T-helper 2 cell treated with Interferon-gamma antibody and Interleukin-4, amounts not matched to agents 100 ng/mL and 5 ng/mL, for 36 hours (primary cell): ENCODE measurements at regions not wholly inside any gene's neighbourhood (a gene's known extent, or its start where the extent isn't known, plus 50 kb on each side); places are given as distances from the start of the nearest gene placed in this dataset.

Experiments
- intact Hi-C: fragments of 100-400 bp; cut with micrococcal nuclease; formaldehyde crosslinking; loops from one replicate; pipeline ENCODE4 v1.15.1; 2023

DNA sequence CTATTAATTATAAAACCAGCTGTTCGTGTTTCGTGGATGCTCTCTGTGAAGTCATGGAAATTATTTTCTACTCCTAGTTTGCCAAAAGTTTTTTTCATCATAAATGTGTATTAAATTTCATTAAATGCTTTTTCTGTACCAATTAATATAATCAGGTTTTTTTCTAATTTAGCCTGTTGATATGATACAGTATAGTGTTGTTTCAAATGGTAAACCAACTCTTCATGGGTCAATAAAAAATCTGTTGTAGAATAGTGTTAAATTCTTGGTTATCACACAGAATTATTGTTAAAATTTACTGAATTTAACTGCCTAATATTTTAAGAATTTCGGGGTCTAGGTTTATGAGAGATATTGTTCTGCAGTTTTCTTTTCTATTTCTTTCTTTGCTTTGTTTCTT, 505.9 kb upstream of the MANEA start:
- intact Hi-C loops = no loop called here

DNA sequence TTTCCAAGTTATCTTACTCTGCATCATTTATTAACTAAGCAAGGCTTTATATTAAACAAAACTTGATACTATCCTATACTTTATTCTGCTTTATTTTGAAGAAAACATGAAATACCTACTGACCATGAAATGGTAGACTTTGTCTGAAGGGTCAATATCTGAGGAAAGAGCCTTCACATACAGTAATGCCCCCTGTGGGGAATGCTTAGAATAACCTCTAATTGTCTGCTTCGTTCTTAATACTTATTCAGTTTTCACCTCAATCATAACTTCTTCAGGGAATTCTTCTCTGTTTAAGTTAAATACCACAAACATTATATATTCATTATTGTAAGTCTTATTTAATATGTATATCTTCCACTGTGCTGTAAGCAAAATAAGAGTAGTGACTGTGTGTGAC, 498.9 kb upstream of the MANEA start:
- intact Hi-C loops = no loop called here

DNA sequence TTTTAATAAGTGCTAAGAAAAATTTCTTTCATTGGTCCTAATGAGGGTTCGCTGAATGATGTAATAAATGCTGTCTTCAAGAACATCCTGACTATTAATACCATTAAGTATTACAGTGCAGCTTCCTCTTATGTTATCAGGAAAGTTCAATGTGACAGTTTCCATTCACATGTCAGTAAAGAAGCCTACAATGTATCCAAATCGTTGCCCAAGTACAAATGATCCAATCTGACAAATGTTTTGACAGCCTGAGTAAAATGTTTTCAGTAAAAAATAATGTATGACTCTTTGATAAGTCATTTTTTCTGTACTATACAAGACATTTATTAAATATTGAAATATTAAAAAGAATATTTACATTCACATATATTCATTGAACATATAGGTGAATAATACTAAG, 496.1 kb upstream of the MANEA start:
- intact Hi-C loops = no loop called here

DNA sequence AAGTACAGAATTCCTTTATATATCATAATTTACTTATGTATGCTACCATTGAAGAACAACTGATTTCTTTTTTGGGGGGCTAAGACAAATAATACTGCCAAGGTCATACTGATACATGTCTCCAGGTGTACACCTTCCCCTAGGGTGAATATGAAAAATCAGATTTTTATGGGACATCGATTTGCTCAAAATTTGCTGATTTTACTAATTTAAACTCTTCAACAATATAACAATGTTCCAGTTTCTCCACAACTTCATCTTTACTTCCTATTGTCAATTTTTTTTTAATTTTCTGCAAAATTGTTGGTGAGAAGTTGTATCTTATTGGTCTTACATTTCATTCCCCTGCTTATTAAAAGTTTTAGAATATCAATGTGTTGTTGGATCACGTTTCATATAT, 495.4 kb upstream of the MANEA start:
- intact Hi-C loops = no loop called here

DNA sequence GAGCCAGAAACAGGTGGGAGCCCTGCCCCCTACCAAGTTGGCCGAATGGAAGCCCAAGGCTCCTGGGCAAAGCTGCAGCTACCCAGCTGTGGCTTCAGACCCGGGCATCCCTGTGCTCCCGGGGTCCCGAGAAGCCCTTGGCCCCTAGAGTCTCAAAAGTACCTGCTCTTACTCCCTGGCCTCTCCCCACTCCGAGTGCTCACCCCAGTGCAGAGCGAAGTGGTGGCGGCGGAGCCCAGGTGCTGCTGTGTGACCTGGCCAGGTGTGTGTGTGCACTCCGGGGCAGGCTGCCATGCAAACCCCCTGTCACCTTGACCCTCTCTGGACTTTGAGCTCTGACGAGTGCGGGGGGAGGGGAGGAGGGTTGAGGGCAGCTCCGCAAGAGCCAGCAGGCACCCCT, 493.8 kb upstream of the MANEA start:
- intact Hi-C loops = no loop called here

DNA sequence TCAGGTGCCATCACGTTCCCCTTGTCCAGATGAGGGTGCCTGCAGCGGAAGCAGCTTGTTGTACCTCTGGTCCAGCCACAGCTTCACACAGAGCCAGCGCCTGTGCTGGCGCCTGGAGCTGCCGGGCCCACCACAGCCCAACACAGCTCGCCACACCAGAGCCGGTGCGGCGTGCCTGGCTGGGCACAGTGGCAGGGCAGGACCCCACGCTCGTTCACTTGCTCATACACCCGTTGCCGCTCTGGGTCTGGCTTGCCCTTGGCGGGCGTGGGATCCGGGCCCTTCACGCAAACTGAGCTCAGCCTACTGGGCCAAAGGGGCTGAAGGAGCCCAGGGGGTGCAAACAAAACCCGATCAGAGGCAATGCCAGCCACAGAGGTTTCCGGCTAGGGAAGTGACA, 492.5 kb upstream of the MANEA start:
- intact Hi-C loops = no loop called here

DNA sequence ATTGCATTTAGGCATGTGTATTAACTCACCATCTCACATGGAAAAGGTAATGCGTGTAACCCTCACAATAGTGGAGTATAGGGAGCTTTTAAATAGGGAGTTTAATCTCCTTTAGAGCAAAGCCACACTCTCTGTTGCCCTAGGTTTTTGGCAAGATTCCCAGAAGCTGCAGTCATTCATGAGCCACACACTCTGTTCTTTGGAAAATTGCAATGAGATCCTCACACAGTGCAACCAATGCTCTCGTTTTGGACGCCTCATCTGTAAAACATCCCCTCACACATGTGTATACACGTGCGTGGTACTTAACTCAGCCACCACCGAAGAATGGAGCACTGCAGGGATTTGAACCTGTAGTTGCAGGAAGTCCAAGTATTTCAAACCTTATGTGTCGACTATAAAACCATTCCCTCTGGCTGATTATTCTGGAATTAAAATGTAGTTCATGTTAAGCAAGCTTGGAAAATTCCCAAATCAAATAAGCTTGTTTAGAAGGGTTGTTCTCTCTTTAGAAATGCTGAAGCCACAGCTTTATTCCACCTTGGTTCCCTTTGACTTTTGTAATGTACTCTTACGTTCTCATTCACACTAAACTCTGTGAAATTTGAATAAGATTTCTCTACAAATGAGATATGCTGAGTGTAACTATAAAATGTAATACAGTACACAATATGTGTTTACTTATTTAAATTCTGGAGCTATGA, 489.8 kb upstream of the MANEA start:
- intact Hi-C loops = no loop called here

DNA sequence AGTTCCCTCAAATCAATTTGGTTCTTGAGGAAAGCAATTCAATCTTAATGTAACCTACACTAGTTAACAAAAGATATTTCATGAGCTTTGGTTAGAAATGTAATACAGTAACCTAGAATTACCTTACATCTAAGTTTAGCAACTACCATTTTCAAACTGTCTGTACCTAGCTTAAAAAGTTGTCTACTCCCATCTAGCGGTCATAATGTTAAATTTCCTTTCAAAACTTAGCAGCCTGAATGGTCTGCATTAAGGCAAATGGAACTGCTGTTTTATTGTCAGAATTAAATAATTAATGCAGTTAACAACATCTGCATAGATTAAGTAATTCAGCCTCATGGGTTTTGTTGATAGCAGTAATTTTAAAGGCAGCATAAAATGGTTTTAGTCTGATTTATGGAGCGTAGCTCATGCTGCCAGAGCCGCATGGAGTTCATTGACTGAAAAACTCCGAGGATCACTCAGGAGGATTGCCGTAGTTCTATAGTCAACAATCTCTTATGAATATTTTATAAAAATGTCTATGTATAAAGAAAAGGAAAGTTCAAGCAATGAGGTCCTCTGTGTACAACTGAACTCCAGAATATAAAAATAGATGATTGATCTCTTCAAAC, 485.4 kb upstream of the MANEA start:
- intact Hi-C loops = no loop called here

DNA sequence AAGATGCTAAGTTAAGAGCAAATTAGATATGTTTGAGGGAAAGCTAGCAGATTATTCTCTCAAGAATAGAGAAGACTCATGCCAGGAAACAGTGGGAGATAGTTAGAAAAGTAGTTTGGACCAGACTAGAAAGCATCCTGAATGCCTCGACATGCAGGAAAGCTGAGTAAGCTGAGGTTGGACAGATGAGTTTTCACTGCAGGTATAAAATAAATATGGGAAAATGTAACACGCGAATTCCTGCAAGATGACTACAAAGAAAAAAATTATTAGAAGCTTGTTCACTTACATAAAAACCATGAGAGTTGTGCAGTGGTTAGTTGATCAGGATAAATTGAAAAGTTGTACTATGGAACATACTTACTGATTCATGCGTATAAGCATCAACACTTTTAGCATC, 484.2 kb upstream of the MANEA start:
- intact Hi-C loops = no loop called here

DNA sequence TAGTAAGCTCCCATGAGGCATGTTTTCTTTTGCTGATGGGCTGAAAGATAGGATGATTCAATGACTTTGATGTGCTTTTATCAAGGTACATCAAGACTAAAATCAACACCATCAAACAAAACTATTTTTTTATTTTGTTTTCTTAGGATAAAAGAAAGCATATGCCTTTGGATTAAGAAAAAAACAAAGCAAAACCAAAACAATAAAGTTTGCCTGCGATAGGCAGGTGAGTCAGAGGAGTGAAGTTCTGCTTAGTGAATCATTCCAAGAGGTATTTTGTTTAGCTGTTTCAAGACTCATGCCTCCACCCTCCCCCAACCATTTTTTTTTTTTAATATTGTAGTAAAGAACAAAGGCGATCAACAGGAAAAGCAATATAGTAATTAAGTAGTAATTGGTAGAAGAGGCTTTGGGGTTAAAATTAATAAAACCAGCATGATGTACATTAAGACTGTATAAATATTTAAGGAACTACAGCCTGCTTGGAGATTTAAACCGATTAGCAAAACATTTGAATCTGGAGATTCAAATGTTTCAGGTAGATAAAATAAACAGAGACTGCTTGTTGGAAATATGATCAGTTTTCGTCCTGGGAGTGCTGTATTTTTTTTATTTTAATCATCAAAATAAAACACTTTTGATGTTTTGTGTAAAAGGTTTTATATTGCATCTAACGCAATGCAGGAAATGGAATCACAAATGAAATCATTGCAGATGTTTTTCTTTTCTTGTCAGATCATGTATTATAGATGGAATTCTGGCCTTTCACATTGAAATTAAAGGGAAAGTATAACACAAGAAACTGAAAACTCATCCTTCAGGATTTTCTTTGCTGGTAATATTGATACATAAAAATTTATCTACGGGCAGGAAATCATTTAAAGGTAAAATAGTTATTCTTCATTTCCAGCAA, 482.3 kb upstream of the MANEA start:
- intact Hi-C loops = loop anchor here (5.0 kb wide), 1 partner anchor 1673 kb away; no protein-coding TSS in a partner anchor

DNA sequence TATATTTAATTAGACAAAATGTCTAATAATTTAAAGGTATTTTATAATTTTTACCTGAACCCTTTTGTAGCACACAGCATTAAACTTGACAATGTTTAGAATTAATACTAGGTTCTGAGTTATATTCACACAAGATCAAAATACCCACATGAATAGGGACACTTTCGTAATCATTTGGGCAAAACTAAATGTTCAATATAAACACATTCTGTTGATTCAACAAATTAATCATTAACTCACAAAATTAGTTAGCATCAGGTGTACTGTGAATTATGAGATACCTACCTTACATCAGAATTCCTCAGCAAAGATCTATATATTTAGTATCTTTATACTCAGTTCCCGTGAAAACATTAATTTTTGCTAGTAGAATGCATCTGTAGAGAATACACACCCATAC, 481.5 kb upstream of the MANEA start:
- intact Hi-C loops = loop anchor here (5.0 kb wide), 1 partner anchor 1674 kb away; no protein-coding TSS in a partner anchor

DNA sequence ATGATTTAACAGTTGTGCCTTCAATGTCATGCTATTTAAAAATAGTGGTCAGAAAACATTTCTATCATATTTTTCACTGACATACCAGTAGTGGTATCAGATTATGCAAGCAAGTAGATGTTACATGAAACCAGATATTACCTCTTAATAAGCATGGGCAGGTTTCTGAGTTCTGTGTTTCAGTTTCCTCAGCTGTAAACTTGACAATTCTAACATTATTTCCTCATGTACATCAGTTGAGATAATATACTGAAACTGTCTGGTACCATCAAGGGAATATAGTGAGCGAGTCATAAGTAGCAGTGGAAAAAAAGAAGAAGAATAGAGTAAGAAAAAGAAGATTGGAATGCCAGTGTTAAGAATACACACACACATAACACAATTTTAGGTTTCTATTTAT, 477.9 kb upstream of the MANEA start:
- intact Hi-C loops = loop anchor here (5.0 kb wide), 1 partner anchor 1677 kb away; no protein-coding TSS in a partner anchor

DNA sequence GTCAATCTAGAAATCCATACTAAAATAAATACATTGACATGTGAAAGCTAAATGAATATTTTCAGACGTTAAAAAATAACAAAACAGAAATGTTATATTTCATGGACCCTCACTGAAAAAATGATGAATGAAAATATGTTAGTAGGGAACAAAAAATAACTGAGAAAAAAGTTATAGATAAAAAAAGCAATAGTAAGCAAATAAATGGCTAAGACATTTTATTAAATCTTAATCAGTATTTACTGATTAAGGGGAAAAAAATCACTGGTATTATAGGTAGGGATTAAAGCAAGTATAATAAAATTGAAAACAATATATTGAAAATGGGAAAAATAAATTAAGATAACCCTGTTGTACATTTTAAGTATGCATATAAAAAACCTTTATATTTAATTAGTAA, 468.1 kb upstream of the MANEA start:
- intact Hi-C loops = no loop called here

DNA sequence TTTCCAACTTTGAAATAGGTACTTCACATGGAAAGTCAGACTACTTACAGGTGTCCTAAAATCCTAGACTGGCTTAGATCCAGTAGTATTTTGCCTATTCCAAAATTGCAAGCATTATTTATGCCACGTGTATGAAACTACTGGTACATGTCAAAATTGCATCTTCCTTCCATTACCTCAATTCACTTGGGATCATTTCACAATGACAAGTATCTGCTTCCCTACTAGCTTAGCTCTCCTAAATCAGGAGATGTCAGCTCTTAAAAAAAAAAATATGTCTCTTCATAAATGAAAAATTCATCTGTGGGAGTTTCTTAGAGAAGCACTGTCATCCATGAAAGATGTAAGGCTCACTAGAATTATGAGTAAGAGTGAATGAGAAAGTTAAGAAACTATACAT, 466.6 kb upstream of the MANEA start:
- intact Hi-C loops = no loop called here

DNA sequence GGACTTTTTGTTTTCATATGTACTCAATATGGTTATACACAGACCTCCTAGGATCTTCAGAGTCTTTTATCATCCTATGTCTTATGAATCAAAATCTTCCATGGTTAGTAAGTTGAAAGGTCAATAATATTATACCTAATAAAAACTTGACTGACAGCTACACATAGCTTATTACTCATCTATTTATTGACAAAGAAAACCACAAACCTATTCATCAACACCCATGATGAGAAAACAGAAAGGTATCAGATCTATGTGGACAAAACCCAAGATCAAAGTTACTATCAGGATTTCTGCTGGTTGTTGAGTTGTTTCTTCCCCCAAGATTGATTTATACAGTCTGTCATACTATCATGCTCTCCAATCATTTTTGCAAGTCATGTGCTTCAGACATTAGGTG, 460.1 kb upstream of the MANEA start:
- intact Hi-C loops = no loop called here

DNA sequence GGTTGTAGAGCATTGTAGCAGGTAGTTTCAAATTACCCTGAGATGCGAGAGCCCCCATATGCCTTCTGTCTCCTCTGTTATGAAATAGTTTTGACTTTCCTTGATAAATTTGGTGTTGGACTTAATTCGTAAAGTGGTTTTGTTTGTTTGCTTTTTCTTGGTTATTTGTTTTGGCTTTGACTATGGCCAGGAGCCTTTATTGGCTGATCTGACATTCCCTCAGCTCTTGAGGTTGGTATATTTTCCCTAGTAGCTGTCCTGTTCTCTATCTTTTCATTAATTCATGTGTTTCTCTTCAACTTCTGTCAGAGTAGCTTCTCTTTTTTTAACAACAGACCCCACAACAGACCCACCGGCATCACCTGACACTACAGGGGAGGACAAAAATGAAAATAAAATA, 457.4 kb upstream of the MANEA start:
- intact Hi-C loops = no loop called here

DNA sequence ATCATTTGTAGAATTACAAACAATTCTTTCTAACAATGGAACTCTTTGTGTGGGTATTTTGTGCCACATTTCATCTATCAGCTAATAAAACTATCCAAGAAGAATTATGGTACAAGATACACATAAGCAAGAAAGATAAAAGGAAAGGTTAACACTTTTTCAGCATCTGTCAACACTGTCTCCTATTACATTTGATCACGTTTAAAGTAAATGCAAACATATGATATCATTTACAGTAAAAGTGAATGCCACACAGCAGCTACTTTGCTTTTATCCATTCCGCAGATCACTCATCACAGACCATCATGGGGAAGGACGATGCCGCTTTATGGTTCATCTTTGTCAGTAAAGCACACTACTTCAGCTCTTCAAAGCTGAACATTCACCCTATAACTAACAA, 456.4 kb upstream of the MANEA start:
- intact Hi-C loops = no loop called here

DNA sequence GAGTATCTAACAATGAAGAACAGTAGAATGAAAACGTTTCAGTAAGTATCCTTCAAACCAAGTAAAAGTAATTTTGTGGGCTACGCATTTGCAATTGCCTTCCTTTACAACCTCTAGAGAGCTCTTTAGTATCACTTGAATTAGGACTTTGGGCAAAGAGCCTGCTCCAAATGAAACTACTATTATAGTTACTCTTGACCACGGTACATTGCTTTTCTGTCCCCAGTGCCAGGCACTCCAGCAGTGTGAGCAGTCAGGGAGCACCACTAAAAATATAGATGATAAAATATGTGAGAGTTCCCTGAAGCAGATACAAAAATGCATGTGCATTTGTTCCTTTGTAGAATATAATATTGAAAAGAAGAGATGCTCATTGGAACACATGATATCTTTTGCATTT, 450.1 kb upstream of the MANEA start:
- intact Hi-C loops = no loop called here

DNA sequence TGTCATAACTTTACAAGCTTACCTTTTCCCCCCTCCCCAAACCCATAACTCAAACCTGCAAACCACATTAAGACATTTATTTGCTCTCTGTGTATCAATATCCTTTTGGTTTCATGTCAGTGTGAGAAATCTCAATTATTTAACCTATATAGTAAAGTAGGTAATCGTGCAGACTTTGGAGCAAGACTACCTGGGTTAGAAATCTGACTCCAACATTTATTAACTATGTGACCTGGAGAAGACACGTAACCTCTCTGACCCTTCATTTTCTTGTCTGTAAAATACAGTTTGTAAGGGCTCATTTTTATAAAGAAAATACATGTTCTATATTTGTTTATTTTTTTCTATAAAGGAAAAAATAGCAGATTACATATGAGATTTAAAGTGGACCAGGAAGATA, 448.9 kb upstream of the MANEA start:
- intact Hi-C loops = no loop called here

DNA sequence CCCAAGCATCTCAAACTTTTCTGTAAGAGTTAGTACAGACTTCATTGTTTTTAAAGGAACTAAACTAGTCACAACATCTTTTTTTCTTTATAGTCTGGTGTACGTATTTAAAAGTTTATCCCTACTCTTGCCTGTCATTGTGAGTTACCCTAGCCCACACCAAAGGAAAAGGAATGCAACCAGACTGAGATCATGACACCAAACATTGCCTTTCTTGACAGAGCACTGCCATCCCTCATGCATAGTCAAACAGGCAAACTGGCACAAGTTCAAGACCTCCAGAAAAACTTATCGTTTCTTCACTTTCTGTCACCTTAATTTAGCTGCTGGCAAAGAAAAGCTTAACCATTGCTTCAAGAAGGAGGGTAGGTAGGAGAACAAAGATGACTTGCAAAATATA, 448.4 kb upstream of the MANEA start:
- intact Hi-C loops = no loop called here

DNA sequence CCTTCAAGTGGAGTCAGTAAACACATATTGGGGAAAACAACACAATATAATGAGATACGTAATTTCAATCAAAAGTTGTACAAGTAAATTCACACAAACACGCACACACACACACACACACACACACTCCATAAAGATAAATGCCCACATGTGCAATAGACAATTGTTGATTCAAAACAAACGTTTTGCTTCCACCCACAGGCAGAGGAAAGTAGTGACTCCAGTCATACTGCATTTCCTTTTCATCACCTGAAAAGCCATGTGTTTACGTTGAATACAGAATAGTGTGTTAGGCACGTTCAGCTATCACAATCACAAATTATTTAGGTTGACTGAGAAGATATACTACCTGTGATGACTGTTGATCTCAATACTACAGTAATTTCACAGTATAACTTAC, 443.8 kb upstream of the MANEA start:
- intact Hi-C loops = no loop called here

DNA sequence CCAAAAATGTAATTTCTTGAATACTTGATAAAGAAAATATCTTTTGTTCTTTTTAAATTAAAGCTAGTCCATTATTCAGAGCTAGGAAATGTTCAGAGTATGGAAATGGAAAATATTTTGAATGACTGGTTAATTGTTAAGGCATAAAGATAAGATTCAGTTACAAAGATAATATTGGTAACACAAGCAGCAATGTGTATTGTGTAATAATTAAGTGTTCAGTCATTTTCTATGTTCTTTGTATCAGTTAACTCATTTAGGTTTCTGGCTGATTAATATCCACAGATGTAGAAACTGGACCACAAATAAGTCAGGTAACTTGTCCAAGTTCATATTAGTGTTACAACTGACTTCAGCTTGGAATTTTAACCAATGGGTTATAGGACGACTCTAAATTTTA, 442.2 kb upstream of the MANEA start:
- intact Hi-C loops = no loop called here
